ENCODE measurements at regions not wholly inside any gene's neighbourhood (a gene's known extent, or its start where the extent isn't known, plus 50 kb on each side); places are given as distances from the start of the nearest gene placed in this dataset.

DNA sequence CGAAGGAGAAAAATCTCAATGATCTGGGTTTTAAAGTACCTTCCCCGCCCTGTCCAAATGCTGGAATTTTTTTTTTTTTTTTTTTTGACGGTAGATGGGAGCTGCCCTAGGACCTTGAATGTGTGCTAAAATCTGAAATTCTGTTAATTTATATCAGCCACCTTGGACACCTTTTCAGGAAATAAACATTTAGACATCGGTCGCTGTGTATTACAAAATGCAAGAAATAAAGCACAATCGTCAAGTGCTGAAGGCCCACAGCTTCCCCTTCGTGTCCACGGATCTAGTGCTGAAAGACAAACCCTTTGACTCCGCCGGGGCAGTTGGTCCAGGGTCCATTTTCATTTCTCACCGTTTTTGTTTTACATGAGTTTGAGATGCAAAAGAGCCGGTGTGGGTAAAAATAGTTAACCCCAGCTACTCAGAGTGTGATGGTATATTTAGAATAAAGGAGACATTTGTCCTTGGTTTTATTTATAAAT, 90.2 kb upstream of the CHD2 start:
- TF ChIP-seq BACH1 (IDR thresholded peaks at IDR 0.05; ENCODE audit: borderline replicate concordance) (no peak), POLR2A (IDR thresholded peaks at IDR 0.05; ENCODE audit: low read depth, low read length) (no peak), EZH2 (IDR thresholded peaks at IDR 0.05; ENCODE audit: borderline replicate concordance, control insufficient read depth, low read depth, low read length) (no peak), POLR2AphosphoS5 (IDR thresholded peaks at IDR 0.05; ENCODE audit: low read length) (peak; percentile 2; the same call in 1 of the 2 replicates)
- TF ChIP-seq, protein P1, sequence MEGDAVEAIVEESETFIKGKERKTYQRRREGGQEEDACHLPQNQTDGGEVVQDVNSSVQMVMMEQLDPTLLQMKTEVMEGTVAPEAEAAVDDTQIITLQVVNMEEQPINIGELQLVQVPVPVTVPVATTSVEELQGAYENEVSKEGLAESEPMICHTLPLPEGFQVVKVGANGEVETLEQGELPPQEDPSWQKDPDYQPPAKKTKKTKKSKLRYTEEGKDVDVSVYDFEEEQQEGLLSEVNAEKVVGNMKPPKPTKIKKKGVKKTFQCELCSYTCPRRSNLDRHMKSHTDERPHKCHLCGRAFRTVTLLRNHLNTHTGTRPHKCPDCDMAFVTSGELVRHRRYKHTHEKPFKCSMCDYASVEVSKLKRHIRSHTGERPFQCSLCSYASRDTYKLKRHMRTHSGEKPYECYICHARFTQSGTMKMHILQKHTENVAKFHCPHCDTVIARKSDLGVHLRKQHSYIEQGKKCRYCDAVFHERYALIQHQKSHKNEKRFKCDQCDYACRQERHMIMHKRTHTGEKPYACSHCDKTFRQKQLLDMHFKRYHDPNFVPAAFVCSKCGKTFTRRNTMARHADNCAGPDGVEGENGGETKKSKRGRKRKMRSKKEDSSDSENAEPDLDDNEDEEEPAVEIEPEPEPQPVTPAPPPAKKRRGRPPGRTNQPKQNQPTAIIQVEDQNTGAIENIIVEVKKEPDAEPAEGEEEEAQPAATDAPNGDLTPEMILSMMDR (IDR thresholded peaks at IDR 0.05 in 2 of 3, conservative IDR thresholded peaks at IDR 0.05 in 1 of 3; ENCODE audit: control insufficient read depth in 2 of 3, extremely low read depth in 1 of 3, insufficient read depth in 1 of 3, low read depth in 3 of 3, low read length in 3 of 3) = no peak
- TF ChIP-seq, protein P2, sequence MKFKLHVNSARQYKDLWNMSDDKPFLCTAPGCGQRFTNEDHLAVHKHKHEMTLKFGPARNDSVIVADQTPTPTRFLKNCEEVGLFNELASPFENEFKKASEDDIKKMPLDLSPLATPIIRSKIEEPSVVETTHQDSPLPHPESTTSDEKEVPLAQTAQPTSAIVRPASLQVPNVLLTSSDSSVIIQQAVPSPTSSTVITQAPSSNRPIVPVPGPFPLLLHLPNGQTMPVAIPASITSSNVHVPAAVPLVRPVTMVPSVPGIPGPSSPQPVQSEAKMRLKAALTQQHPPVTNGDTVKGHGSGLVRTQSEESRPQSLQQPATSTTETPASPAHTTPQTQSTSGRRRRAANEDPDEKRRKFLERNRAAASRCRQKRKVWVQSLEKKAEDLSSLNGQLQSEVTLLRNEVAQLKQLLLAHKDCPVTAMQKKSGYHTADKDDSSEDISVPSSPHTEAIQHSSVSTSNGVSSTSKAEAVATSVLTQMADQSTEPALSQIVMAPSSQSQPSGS (IDR thresholded peaks at IDR 0.05; ENCODE audit: low read length) = 0 out of 2 replicates have a peak, but pooled peaks have one; percentile 41
